Glutamatergic neuron (in vitro differentiated cells): ENCODE measurements at regions not wholly inside any gene's neighbourhood (a gene's known extent, or its start where the extent isn't known, plus 50 kb on each side); places are given as distances from the start of the nearest gene placed in this dataset.

Source experiments
- DNase-seq: peaks from one replicate; pipeline ENCODE4 v3.0.0; 2022
- H3K27ac Mint-ChIP-seq: one replicate; pipeline ENCODE4 v1.8.0; 2020; ENCODE audit warnings: mild to moderate bottlenecking, mixed read lengths, inconsistent platforms; ENCODE audit not compliant: unreplicated experiment
- H3K27me3 Mint-ChIP-seq: one replicate; pipeline ENCODE4 v1.8.0; 2020; ENCODE audit warnings: mild to moderate bottlenecking, moderate library complexity, mixed read lengths, inconsistent platforms; ENCODE audit not compliant: unreplicated experiment
- H3K36me3 Mint-ChIP-seq: one replicate; pipeline ENCODE4 v1.8.0; 2020; ENCODE audit warnings: mild to moderate bottlenecking, mixed read lengths, inconsistent platforms; ENCODE audit not compliant: unreplicated experiment
- H3K4me1 Mint-ChIP-seq: one replicate; pipeline ENCODE4 v1.8.0; 2020; ENCODE audit warnings: mild to moderate bottlenecking, low read depth, mixed read lengths, inconsistent platforms; ENCODE audit not compliant: unreplicated experiment
- H3K4me3 Mint-ChIP-seq: one replicate; pipeline ENCODE4 v1.8.0; 2020; ENCODE audit warnings: mild to moderate bottlenecking, mixed read lengths, inconsistent platforms; ENCODE audit not compliant: unreplicated experiment
- H3K9me3 Mint-ChIP-seq: one replicate; pipeline ENCODE4 v1.8.0; 2020; ENCODE audit warnings: mild to moderate bottlenecking, moderate library complexity, mixed read lengths, inconsistent platforms; ENCODE audit not compliant: unreplicated experiment
- TF ChIP-seq, protein P1 (sequence below): fragments of 200-600 bp; sonication (generic); IDR thresholded peaks from one replicate; pipeline ENCODE4 v1.5.0; 2021; ENCODE audit not compliant: partially characterized antibody, unreplicated experiment

DNA sequence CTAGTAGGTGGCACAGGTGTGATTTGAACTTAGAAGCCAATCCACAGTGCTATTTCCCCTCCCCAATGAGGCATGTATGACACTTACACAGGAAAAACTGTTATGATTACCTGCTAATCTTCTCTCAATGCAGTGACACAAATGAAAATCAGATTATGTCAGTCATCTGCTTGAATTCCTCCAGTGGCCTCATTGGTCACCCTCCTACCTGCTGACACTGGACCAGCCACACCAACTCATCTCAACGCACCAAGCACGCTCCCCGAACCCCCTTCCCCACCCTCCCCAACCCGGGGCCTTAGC lies 82.2 kb upstream of the SEC11C start:
- H3K36me3 Mint-ChIP-seq: no peaks in the 10 kb centered on the region
- H3K27me3 Mint-ChIP-seq: peaks cover 6% of the 10 kb centered on the region
- DNase-seq: no peak
- no peak overlapping the region for H3K27ac Mint-ChIP-seq
- TF ChIP-seq, protein P1, sequence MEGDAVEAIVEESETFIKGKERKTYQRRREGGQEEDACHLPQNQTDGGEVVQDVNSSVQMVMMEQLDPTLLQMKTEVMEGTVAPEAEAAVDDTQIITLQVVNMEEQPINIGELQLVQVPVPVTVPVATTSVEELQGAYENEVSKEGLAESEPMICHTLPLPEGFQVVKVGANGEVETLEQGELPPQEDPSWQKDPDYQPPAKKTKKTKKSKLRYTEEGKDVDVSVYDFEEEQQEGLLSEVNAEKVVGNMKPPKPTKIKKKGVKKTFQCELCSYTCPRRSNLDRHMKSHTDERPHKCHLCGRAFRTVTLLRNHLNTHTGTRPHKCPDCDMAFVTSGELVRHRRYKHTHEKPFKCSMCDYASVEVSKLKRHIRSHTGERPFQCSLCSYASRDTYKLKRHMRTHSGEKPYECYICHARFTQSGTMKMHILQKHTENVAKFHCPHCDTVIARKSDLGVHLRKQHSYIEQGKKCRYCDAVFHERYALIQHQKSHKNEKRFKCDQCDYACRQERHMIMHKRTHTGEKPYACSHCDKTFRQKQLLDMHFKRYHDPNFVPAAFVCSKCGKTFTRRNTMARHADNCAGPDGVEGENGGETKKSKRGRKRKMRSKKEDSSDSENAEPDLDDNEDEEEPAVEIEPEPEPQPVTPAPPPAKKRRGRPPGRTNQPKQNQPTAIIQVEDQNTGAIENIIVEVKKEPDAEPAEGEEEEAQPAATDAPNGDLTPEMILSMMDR: peak; percentile 30
- no peak overlapping the region for H3K4me3 Mint-ChIP-seq
- H3K4me1 Mint-ChIP-seq: peaks cover 20% of the 10 kb centered on the region
- H3K9me3 Mint-ChIP-seq: no peaks in the 10 kb centered on the region

DNA sequence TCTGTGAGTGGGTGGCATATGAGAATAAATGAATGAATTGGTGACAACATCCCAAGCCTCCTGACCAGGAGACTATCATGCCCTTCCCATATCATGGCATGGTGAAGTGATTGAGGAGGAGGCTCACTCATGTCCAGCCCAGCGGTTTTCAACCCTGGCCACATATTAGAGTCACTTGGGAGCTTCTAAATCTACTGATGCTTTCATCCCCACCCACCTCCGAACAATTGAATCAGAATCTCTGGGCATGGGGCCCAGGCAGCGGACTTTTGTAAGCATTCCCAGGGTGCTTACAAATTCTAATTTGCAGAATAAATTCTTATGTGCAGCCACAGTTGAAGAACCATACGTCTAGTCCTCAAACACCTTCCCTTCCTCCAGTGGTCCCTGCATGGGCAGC lies 81.7 kb upstream of the SEC11C start:
- Mint-ChIP-seq H3K4me1 (peaks cover 20% of the 10 kb centered on the region), H3K27ac (no peak overlapping the region), H3K9me3 (no peaks in the 10 kb centered on the region), H3K4me3 (no peak overlapping the region), H3K27me3 (peaks cover 6% of the 10 kb centered on the region), H3K36me3 (no peaks in the 10 kb centered on the region)
- DNase-seq: no peak
- TF ChIP-seq, protein P1: no peak

DNA sequence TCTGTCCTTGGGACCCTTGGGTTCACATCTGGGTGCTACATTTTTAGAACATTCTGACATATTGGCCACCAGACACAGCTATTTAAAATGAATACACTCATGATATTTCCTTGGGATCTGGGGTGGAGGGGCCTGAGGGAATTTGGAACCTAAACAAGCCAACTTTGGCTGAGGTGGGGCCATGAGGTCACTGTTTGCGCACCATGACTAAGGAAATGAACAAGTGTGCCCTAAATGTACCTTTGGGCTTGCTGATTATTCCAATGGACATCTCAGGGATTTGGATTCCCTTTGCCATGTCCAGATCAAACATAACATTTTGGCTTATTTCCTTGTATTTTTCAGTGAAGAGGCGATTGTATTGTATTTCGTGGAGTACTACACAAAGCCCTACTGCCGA lies 80.5 kb upstream of the SEC11C start:
- peaks cover 6% of the 10 kb centered on the region for H3K27me3 Mint-ChIP-seq
- H3K36me3 Mint-ChIP-seq: no peaks in the 10 kb centered on the region
- peaks cover 22% of the 10 kb centered on the region for H3K4me1 Mint-ChIP-seq
- TF ChIP-seq, protein P1: no peak
- H3K9me3 Mint-ChIP-seq: no peaks in the 10 kb centered on the region
- no peak for DNase-seq
- no peak overlapping the region for H3K27ac Mint-ChIP-seq
- H3K4me3 Mint-ChIP-seq: no peak overlapping the region

DNA sequence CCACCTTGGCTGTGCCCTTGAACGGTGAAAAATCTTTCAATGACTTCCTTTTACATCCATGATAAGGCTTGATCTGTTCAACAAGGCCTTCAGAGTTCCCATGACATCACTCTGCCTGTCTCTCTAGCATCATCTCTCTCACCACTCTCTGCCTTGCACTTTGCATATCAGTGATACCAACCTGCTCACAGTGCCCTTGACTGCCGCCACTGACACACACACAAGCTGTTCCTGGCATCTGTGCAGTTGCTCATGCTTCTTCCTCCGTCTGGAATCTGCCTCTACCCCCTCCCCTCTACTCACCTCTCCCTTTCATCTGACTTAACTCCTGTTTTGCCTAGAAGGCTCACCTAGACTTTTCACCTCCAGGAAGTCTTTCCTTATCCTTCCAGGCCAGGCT lies 79.1 kb upstream of the SEC11C start:
- no peak overlapping the region for H3K27ac Mint-ChIP-seq
- H3K36me3 Mint-ChIP-seq: no peaks in the 10 kb centered on the region
- TF ChIP-seq, protein P1: no peak
- DNase-seq: no peak
- H3K4me3 Mint-ChIP-seq: no peak overlapping the region
- H3K27me3 Mint-ChIP-seq: peaks cover 6% of the 10 kb centered on the region
- peaks cover 16% of the 10 kb centered on the region for H3K4me1 Mint-ChIP-seq
- H3K9me3 Mint-ChIP-seq: no peaks in the 10 kb centered on the region

DNA sequence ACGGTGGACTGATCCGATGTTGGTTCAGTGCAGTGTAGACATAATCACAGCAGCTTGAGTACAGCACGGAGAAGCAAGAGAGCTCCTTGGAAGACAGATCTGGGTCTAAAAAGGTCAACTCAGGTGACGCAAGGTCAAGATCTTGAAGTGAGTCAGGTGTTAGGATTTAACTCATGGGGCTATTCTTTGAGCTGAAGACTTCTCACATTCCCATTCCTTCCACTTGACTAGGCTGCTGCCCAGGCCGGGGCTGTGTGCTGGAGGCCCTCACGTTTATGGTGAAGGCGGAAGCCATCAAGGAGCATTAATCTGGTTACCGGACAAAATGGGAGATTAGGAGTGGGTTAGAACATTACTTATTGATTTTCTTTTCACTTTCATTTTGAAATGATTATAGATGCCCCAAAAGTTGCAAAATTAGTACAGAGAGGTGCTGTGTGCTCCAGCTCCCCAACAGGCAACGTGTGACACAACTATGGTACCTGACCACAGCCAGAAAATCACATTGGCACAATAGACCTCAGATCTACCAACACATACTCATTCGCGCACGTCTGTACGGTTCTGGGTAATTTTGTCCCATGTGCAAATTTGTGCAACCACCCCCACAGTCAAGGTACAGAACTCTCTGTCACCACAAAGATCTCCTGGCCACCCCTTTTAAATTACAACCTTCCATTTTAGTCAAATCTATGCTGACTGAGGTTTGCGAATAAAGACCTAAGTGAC lies 77.6 kb upstream of the SEC11C start:
- Mint-ChIP-seq H3K36me3 (no peaks in the 10 kb centered on the region), H3K4me1 (peaks cover 10% of the 10 kb centered on the region), H3K4me3 (no peak overlapping the region), H3K27ac (no peak overlapping the region), H3K27me3 (peaks cover 6% of the 10 kb centered on the region), H3K9me3 (no peaks in the 10 kb centered on the region)
- TF ChIP-seq, protein P1: no peak
- no peak for DNase-seq
